Ureter (tissue), 1 donor: ENCODE measurements at regions not wholly inside any gene's neighbourhood (a gene's known extent, or its start where the extent isn't known, plus 50 kb on each side); places are given as distances from the start of the nearest gene placed in this dataset.

Source experiments
- DNase-seq: peaks from one replicate; pipeline ENCODE4 v3.0.0-alpha.2; 2020; ENCODE audit warnings: low spot score
- donor health status: DM: yes; HTN: yes; CAD: no.

DNA sequence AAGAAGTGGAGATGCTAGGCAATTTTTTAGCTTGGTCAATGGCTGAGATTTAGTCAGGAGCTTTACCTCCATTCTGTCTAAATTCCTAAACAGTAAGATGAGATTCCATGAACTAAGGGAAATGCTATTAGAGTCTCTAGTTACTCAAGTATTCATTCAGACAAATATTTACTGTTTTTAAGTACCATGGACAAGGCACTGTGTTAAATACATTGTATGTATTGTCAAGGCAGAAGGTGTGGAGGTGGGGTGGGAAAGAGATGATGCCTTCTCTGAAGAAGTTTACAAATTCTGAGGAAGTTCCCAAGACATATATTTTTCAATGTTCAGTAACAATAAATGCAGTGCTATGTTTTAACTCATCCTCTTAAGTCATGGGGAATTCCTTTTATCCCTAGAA, 459.9 kb upstream of the NMUR2 start:
- no peak for DNase-seq

DNA sequence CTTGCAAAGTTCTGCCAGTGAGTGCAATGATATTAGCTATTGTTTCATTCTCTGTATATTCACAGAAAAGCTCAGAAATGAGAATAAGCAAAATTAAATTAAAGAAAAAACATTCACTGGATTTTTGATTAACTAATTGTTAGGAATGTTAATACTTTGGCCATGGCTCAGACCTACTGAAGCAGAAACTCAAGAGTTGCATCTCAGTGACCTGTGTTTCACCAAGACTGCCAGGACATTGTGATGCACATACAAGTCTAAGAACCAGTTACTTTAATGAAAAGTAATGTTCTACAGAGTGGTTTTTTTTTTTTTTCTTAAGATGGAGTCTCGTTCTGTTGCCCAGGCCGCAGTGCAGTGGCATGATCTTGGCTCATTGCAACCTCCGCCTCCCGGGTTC, 464.9 kb upstream of the NMUR2 start:
- no peak for DNase-seq

- DNase-seq = no peak
These were observed 477.5 kb upstream of the NMUR2 start for GRCh38 chr5:152882621-152883020.

DNA sequence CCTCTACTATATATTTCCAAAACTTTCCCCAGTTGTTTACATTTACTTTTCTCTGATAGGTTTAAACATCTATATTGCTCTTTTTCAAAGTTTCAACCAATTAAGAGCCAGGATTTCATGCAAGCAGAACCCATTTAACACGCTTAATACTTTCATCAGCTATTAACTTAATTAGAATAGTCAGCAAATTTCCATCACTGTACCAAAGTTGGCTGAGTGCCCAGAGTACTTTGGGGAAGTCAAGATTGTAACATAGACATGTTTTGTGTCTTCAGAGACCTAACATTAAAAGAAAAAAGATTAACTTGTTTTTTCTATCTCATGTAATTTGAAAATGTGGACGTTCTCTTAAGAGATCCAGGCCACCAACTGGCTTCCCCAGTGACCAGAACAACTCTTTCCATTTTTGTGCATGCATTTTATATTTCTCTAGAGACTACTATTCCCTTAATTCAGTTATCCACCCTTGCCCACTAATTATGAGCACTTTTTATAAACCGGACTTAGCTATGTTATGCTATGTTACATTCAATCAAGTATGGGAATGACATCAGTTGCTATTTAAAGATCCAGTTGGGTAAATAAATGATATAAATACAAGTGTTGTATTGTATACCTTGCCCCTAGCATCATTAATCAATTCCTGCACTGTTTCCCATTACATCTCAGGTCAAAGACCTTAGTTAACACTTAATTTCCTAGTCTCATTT, 478.1 kb upstream of the NMUR2 start:
- DNase-seq = no peak

DNA sequence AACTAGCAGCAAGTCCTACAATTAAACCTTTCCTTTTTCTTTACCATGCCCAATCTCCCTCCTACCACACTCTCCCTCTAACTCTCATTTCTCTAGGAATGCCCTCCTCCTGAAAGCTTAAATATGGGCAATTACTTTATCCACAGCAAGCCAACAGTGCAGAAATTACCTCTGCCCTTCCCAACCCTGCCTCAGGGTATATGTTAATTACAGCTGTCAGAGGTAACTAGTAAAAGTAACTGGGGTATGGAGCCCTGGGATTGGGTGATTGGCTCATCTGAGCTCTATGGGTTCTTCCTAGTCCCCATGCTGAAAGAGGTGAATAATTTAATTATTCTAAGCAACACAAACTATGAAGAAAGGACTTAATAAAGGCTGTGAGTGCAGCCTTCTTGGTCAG, 478.9 kb upstream of the NMUR2 start:
- no peak for DNase-seq

DNA sequence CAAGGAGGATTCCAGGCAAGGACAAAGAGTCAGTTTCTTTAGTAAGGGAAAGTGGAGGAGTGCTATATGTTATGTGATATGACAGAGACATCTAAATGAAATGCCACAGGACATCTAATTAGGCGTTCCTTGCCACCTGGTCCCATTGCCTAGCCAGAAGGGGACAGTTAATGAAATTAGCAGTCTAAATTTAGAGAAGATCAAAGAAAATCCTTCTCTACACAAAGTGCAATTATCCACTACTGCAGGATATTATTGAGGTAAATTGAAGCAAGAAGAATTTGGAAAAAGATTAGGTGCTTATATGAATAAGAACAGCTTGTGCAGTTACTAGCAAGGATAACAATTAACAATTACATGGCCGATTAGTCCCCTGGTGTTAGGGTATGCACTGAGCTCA, 495.3 kb upstream of the NMUR2 start:
- no peak for DNase-seq

GRCh38 chr5:152901754-152902153, 496.7 kb upstream of the NMUR2 start:
- DNase-seq = no peak

DNA sequence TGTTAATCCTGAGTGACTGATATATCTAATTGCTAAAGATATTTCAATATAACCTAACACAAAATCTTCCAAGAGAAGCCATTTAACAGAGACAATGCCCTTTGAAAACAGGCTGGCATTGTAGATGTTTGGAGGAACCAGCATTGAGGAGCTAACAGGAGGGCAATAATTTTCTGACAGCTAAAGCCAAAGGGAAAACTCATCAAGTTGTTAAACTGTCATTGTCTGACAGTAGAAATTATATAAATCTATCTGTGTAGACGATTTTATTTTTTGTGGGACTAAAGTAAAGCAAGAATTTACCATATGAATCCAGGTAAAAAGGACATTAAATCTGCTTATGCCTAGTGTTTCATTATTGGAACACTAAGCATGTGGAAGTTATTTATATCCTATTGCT, 500.2 kb upstream of the NMUR2 start:
- no peak for DNase-seq

- DNase-seq = no peak
These were observed 502.6 kb upstream of the NMUR2 start for GRCh38 chr5:152907488-152908245.

DNA sequence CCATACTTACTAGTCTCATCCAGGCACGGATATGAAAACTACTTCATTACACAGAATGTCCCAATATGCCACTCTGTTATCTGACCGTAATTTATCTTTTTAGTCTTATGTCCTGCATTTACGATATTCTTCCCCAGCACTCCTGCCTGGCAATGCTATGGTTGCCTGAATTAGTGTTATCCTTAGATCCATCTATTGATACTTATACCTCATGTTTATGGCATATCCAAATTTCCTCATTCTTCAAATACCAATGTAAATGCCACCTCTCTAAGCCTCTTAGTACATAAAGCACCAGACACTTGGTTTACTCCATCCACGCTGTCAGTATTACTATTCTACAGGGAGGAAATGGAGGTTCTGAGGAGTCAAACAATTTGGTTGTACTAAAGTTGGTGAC, 507.8 kb upstream of the NMUR2 start:
- no peak for DNase-seq

DNA sequence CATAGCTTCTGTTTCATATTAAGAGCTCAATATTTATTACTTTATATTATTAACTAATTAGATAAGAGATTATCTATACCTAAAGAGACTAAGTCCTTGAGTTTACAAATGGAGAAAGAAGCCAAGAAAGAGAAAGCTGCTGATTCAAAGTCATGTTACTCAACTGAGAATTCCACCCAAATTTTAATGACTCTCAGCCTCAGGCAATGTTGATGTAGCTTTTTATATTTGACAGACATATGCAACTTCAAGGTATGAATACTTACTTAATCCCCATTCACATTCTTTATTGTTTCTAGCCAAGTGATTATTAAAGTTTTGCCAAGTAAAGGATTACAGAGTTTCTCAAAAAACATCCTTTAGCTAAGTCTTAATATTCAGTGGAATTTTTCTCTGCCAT, 527.5 kb upstream of the NMUR2 start:
- DNase-seq = no peak

GRCh38 chr5:152933056-152933455, 528.0 kb upstream of the NMUR2 start:
- DNase-seq = no peak

DNA sequence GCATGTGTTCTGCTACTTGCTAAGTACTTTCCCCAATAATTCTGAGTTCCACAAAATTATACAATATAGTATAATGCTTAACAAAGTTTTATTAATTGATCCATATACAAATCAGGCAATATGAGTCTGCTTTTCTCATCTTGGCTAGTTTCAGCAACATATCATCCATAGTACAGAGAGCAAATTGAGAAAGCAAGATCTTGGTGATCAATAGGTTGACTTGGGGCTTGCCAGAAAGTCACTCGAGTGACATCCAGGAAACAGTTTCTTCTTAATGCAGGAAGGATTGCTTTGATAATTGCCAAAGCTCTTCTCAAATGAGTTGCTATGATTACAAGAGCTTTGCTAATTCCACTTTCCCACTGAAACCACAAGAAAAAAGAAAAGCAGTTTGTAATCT, 533.6 kb upstream of the NMUR2 start:
- no peak for DNase-seq

- DNase-seq = no peak
These were observed 537.7 kb upstream of the NMUR2 start for GRCh38 chr5:152942633-152943336.

DNA sequence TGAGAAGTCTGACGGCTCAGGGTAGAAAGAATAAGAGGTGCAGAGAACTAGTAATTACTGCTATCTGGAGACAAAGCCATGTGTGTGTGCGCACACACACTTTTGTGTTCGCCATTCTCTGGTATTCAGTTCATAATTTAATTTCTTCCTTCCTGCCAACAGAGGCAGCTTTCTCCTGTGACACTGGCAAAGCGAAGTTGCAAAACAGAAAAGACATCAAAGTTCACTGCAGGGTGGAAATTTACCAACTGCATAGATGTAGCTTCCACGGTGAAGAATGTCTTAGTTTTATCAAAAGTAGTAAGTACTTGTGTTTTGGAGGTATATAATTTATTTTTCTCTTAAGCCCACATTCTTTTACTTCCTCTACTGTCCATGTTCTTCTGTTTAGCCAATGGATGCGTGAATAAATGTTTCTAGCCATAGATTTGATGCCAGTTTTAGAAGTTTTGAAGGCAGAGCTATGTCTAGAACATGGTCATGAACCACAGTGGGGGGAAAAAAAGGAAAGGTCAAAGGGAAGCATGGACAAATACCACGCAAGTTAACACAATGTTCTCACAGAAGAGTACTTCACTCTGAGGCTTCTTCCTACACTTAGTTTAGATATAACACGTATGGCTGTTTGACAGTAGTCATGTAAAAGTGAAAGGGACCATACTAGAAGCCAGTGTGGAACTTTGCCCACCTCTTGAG, 536.5 kb upstream of the GRIA1 start:
- no peak for DNase-seq

GRCh38 chr5:152956943-152957613, 533.4 kb upstream of the GRIA1 start:
- no peak for DNase-seq

DNA sequence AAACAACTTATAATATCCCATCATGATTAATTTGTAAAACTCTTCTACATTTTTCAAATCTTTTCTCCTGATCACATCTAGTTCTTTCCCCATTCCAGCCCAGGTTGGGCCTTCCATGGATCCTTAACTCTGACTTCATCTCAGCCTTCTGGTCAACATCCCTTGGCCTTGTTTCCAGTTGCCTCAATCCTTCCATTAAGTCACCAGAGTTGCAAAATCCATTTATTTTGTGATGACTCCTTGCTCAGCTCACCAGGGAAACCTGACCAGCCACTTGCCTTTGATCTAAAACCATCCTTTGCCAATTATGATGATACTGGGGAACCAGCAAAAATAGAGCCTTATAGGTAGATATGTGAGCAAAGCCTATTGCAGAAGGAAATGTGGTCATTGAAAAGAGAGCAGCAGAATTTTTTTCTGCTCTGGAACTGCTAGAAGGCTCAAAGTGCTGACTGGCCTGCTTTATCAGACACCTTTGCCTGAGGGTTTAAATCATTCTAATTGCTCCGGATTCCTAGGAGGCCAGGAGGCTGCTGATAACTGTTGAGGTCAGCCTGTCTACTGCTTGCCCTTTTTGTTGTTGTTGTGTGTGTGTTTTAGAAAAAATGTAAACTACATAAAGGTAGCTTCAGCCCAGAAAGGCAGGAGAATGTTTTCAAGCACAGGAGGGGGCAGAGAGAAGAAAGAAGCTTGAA, 512.2 kb upstream of the GRIA1 start:
- no peak for DNase-seq

DNA sequence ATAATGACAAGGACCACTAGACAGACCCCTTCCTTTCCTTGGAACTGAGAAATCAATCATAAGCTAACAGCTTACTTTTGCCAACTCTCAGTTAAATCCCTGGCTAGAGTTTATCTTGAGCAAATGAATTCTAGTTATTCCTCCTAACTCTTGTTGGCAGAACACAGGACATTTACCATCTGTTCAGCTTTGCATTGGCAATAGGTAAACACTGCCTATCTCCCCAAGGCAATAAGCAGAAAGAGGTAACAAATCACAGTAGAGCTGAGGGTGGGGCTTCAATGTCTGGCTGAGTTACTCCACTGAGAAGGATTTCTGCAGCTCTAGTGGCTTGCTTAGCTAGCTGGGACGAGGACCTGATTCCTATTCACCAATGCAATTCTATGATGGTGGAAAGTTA, 503.3 kb upstream of the GRIA1 start:
- DNase-seq = no peak

GRCh38 chr5:152990217-152990616, 500.3 kb upstream of the GRIA1 start:
- no peak for DNase-seq

- no peak for DNase-seq
These were observed 499.8 kb upstream of the GRIA1 start for GRCh38 chr5:152990649-152991048.

DNA sequence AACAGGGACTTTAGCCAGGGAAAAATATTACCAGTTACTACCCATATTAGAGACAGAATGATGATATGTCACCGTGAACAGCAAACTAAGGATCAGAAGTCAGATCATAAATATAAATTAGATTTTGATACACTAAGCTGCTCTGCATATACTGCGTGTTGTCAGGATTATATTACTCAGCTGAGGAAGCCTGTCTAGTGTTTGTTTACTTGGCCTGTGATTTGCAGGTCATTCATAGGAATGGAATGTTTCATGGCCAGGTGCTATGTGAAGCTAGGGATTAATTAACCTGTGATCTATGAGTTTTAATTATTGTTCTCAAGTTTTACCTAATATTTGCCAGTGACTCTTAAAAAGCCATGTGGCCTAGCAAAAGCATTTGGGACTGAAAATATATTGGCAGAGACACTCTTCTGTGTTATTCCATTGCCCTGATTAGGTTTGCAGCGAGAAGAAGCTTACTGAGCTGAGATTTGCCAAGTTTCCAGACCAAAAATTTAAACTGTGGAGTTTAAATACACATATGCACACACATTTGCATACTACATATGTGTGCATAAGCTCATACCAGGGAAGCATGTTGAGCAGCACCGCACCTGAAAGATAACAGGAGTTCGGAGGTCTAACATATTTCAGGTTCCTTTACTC, 496.3 kb upstream of the GRIA1 start:
- DNase-seq = no peak
